Effector CD4-positive, alpha-beta T cell (primary cell): ENCODE measurements at regions not wholly inside any gene's neighbourhood (a gene's known extent, or its start where the extent isn't known, plus 50 kb on each side); places are given as distances from the start of the nearest gene placed in this dataset.

Source experiments
- DNase-seq: peaks from one replicate; pipeline ENCODE4 v3.0.0-alpha.2; 2020

DNA sequence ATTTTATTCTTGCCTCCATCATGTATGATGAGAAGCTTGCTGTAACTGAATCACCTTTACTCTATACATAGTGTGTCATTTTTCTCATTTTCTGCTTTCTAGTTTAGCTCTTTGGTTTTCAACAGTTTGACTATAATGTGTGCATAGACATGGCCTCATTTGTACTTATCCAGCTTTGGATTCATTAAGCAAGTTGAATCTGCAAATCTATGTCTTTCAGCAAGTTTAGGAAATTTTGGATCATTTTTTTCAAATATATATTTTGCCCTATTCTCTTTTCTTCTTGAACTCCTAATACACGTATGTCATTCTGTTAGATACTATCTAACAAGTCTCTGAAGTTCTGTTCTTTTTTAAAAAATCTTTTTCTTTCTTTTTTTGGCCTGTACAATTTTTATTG lies 57.8 kb downstream of the PRLHR start:
- DNase-seq: no peak

DNA sequence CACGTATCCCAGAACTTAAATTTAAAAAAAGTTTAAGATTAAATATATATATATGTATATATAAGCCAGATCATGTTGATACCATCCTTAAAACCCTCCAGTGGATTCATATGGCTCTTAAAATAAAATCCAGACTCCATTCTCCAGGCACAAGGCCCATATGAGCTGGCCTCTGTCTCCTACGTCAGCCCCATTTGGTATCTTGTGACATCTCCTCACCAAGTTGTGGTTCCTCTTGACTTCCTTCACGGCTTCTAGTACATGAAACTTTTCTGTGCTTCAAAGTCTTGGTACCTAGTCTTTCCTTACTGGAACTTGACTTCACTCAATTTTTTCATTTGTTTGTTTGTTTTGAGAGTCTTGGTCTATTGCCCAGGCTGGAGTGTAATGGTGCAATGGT lies 61.3 kb downstream of the PRLHR start:
- DNase-seq: no peak

DNA sequence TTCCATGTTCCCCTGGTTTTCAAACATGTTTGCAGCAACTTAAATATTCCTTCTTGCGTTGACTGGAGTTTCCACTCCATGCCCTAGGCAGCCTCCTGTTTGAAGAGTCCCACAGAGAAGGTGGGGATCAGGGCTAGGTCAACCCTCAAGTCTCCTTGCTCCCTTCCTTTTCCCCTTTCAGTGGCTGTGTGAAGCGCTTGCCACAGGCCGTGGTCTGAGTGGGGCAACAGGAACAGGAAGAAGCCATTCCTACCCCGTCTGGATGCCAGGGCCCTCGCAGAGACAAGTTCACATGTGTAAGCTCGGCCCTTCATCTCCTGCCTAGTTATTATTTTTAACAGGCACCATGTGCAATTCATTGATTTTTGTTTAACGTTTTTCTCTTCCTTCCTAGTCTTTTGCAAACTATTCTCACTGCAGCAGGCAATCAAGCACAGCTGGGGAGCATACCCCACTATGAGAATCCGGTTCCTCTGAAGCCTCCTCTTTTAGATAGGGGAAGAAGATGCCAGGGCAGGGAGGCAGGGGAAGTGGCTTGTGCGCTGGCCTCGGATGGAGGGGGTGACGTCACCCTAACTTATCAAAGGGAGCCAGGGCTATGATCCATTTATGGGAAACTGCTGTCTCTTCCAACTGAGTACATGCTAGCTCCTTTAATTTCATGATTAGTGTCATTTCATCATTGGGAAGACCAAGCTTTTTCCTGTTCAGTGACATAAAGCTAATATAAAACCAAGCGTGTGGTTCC lies 64.2 kb downstream of the PRLHR start:
- no peak for DNase-seq

DNA sequence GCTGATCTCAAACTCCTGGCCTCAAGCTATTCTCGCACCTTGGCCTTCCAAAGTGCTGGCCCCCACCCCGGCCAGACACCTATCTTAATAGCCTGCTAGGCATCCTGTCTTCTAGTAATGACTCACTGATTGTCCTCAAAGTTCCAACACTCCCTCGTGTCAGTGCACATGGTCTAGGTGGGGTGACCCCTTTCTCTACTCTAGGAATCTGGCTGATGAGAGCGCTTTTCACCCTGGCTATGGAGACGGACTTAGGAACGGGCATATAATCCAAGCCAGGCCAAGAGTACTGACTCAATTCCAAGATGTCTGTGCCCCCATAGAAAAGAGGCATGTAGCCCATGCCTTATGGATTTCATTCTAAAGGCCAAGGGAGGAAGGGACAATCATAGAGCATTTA lies 67.0 kb downstream of the PRLHR start:
- no peak for DNase-seq

DNA sequence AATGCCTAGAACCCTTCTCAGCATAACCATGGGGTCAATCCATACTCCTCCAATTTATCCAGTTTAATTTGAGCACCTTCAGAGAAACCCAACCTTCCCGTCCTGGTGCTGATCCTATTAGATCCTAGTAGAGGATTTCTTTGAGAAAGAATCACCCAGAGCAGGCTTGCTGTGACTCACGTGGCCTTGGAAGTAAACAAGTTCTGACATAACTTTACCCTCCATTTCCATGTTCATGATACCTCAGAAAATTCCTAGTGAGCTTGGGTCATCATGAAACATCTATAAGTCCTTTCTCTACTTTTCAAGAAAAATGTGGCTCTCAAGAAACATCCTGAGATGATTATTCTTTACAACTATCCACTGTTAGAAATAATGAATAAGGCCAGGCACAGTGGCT lies 71.7 kb downstream of the PRLHR start:
- no peak for DNase-seq

DNA sequence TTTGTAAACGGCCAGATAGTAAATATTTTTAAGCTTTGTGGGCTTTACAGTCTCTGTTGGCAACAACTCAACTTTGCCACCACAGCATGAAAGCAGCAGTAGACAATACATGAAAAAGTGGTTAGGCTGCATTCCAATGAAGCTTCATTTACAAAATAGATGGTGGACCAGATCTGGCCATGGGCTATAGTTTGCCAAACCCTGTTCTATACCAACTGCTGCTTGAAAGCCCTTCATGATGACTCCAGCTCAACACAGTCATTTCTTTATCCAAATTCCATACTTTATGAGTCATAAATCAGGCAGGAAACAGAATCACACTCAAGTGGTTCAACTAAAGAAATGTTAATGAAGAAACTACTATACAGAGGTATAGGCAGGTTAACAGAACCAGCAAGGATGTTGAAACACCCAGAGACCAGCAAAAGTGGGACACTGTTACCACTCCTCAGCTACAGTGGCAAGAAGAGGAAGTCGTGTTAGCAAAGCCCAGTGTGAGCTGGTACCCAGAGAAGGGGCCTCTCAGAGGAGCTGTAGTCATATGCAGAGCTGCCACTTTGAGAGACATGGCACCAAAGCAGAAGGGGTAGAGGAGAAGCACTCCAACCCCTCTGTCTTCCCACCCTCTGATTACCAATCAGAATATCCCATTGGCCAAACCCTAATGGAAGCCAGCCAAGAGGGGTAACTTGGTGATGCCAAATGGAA lies 72.5 kb downstream of the PRLHR start:
- no peak for DNase-seq

DNA sequence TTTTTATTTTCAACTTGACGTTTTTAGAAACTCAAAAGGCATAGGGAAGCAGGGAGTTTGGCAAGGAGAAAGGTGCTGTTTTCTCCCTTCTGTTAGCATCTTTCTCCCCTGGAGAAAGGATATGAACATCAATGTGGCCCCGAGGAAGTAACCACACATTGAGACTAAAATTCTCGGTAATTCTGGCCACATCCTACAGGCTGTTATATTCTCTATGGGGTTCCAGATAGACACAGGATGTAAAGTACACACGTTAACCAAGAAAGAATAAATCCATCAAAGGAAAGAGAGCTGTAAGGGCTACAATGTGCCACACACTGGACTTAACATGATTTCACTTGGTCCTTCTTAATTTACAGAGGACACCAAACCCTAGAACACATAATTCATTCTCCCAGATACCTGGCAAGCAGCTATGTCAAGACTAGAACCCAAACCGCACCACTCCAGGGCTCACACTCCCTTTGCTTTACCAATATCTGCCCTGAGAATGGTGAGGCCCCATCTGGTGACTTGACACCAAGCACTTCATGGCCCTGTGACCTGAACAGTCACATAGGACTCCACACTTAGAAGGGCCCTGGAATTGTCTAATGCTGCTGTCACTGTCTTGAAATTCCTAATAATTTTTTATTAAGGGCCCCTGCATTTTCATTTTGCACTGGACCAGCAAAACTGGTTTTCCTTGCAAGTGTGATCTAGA lies 73.9 kb downstream of the PRLHR start:
- DNase-seq: no peak

DNA sequence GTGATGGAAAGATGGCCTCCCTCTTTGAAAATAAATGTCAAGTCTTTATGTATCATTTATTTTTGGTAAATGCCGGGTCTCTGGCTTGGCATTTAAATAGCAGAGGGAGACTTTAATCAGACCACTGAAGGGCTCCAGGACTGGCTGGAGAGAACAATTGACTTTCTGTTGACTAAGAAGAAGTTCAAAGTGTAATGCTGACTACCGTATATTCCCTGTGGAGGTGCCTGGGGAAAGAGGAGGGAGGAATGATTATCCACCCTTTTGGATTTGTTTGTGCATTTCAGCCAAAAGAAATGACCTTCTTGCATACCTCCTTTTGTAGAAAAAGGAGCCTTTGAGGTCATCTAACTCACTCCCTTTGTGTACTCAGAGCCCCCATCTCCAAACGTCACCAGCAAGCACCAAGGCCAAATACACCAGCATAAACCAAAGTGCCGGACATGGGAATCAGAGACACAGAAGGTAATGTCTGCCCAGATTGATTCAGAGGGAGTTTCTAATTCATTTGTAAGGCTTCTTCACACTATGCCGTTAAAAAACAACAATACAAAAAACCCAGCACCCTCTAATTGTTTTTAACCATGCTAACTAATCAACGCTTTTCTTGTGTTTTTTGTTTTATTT lies 75.2 kb downstream of the PRLHR start:
- DNase-seq: no peak

DNA sequence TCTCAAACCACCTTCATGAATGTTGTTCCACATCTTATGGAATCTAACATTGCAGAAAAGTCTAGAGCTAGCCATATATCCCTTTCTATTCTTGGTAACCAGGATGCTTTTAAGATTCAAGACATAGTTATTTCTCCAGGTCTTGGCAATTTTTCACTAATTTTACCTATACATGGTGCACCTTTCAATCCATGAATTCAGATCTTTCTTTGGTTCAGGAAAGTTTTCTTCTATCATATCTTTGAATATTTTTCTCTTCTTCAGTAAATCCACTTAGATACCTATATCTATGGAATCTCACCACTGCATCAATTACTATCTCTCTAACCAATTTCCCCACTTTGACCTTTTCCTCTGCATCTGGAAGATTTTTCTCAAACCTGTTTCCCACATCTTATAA lies 77.4 kb downstream of the PRLHR start:
- no peak for DNase-seq

DNA sequence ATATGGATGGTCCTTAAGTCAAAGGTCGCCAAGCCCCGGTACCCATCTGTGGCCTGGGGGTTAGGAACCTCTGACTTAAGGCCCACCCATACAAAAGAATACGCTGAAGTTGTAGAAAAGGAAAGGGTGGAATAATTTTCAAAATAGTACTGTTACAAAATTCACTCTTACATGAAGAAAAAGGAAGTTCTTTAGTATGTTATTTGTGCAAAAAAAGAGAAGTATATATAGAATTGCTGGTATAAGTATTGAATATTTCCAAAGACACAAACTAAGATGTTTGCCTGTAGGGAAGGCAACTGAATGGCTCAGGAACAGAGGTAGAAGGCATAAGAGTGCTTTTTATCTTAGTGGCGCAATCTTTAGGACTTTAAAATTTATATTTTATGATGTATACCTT lies 78.7 kb downstream of the PRLHR start:
- DNase-seq: no peak

DNA sequence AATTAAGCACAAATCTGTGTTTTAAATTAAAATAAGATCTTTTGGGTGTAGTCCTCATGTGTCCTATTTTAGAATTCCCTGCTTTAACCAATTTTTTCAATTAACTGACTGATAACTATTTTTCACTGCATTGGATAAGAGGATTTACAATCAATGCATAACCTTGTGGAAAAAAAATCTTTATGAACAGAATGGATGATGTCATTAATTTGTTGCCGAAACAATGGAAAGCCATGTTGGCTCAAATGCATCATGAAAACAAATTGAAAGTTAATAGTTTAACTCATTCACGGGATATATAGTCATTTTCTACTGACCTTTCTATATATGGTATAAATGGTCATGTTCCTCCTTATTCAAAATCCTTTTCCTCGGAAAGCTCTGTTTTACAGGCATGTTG lies 82.3 kb downstream of the PRLHR start:
- DNase-seq: no peak

DNA sequence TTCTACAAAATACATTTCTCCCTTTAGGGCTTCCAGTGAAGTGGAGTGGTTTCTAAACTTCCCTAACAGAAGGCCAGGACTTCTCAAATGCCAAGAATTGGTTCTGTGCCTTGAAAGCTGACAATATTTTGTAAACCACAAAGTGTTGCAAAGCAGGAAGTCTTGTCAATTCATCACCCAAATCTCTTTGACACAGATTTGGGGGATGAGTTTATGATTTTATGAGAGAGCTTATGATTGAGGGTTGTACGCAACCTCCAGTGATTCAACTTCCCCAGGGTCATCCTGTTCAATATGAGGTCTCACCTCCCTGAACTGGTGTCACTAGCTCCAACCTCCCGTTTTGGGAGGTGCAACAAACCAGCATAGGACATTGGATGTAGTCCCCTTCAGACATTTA lies 83.7 kb downstream of the PRLHR start:
- no peak for DNase-seq

DNA sequence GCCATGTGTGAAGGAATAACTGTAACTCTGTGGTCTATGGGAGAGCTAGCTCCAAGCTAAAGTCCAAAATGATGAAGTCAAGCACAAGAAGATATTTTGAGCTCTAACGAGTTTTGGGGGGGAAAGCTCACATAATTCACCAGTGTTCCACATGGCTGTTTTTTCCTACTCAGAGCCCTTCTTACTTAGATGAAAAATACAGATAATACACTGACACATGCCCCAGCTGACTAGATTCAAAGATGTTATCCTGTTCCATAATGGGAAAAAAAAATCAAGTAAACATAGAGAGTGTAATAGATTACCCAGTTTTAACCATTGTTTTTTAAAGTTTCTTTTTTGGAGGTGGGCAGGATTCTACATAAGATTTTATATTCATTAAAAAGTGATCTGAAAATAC lies 86.6 kb downstream of the PRLHR start:
- no peak for DNase-seq

DNA sequence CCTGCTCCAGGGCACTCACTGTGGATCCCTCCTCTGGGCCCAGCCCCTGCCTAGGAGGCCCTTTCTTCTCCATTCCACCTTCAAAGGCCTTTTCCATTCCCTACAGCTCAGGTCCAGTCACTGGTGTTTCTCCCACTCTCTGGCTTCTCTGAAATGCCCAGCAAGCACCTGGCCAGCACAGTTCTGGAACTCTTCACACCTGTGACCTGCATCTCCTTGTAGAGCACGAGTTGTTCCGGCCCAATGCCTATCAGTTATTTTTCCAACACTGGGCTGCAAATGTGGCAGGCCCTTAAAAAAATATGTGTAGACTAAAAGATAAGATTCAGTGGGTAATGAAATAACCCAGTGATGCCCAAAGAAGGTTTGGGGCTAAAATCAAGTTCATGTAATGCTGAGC lies 87.1 kb downstream of the PRLHR start:
- DNase-seq: no peak

DNA sequence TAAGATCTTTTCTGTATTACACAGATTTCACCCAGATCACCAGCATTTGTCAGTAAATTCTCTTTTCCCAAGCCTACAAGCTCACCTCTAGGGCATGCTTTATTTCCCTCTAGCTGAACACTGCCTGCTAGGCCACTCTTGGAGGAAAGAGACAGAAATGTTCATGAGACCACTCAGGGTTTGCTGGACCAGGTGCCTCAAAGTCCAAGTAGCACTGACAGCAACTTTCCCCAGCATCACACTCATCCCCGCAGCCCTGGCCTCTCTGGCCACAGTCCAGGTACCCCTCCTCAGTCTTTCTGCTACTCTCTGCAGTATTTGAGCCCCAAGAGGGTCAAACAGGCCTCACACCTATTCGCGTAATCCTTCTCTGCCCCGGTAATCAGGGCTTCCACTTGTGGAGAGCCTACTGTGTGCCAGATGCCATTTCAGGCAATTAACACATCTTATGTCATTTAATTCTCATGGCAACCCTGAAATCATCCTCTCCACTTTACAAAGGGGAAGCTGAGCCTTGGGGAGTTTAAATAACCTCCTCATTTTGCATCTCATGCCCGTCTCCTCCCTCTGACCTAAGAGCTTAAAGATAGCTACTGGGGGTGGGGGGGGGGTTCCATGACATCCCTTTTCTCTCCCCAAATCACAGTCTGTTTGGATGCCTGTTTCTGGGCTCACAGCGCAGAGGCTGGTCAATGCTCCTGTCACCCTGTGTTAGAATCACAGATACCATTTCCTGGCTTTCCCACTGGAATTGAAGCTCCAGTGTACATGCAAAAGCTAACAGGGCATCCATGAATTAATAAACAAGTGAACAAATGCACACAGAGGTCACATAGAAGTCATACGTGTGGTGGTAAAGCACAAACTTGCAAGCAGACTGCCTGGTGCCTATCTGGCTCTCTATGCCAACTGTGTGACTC lies 88.5 kb downstream of the PRLHR start:
- no peak for DNase-seq

DNA sequence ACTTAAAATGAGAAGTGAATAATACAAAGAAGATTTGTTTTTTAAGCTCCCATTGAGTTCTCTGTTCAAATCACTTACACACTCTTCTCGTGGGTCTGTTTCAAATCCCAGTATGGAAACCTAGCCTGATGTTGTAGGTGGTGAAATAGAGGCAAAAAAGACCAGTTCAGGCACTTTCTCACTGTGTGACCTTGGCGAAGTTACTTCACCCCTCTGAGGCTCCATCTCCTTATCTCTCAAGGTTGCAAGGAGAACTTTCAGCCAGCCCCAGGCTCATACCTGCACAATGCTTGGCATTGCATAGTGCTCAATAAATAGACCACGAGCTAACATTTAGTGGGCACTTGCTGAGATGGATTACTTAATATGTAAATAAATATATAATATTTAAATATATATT lies 90.1 kb downstream of the PRLHR start:
- no peak for DNase-seq

DNA sequence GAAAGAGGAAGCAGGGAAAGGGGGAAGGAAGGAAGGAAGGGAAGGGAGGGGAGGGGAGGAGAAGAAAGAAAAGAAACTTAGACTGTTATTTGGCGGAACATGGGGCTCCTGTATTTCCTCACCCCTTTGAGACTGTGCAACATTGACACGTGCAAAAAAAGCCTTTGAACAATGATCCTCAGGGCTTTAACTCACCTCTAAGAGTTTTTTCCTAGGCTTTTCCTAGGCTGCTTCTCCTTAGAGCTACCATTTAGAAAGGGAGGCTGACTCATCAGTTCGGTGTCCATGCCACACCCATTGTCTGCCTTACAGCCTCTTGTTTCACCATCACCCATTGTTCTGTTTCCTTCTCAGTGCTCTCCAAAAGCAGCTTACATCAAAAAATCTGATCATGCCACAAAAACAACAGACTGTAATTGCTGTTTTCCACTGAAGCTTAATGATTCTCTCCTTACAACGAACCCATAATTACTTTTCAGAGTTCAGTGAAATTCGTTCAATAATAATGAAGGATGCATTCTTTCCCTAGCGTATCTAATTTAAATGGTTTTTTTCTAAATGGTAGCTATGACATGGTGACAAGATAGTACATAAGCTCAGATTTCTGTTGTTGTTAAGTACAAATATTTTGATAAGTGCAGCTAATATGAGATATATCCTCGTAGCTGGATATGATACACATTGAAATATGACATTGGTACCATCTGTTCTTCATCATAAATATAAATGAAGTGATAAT lies 90.8 kb downstream of the PRLHR start:
- no peak for DNase-seq

DNA sequence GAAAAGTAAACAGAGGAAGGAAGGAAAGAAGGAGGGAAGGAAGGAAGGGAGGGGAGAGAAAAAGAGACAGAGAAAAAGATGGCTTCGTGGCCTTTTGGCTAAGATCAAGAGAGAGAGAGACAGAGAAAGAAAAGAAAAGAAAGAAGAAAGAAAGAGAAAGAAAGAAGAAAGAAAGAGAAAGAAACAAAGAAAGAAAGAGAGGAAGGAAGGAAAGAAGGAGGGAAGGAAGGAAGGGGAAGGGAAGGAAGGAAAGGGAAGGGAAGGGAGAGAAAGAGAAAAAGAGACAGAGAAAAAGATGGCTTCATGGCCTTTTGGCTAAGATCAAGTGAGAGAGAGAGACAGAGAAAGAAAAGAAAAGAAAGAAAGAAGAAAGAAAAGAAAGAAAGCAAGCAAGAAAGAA lies 91.4 kb downstream of the PRLHR start:
- no peak for DNase-seq

DNA sequence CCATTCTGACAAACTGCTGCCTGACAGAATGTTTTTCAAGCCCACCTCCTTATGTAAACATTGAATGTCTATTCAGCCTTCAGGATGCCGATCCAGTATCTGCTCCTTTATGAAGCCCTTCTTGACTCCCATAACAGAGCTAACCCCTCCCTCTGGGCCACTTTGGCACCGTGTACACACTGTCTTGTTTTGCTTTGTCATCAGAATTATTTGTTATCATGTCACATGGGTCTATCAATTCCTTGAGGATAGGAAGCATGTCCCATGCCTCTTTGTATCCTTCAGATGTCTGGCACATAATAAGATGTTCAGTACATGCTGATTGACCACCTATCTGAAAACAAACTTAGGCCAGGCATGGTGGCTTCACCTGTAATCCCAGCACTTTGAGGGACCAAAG lies 92.3 kb downstream of the PRLHR start:
- no peak for DNase-seq

DNA sequence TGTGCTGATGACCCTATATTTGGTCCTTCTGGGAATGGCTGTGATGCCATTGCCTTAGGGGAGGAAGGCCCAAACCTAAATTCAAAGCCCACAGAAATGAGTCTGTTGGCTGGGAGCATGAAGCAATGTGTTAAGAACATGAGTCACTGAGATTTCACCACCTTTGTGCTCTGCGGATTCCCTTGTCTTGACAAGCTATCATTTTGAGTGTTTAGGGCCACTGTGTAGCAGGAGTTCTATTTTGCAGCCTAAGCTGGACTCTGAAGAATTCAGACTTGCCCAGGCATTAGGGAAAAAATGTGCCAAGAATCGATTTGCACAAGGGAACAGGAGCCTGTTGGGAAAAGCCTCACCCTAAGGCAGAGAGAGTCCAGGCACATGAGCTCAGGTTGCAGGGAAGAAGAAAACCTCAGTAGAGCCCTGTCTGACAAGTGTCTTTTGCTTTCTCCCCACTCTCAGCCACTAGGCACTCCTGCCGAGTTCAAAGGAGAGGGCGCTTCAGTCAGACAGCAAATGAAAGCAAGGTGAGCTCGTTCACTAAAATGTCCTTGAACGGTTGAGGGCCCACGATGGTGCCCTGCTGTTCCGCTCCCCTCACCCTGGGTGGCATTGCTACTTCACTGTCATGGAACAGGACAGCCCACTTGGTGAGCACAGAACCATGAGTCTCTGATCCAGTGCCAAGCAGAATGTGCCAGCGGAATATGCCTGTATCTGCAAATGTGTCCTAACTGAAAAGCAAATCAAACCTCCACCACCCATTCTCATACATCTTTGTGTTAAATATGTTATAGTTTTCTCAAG lies 93.6 kb downstream of the PRLHR start:
- no peak for DNase-seq

DNA sequence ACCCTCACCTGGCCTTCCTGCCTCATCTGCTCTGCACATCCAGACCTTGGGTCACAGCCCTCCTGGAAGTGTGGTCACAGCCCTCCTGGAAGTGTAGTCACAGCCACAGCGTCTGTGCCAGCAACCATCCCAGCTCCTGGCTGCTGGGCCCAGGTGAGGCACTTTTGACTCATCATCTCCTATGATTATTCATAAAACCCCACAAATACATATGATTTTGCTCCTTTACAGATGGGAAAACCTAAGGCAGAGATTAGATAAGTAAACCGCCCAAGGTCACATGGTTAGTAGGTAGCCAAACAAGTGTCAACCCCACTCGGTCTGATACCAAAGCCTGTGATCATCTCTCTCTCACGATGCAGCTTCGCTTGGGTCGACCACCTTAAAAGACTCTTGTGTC lies 94.3 kb downstream of the PRLHR start:
- no peak for DNase-seq
